G401.6 (cell line): ENCODE measurements at regions not wholly inside any gene's neighbourhood (a gene's known extent, or its start where the extent isn't known, plus 50 kb on each side); places are given as distances from the start of the nearest gene placed in this dataset.
"Not testable (repeated sequence)": the region's sequence is repeated elsewhere in the genome, so short reads cannot be mapped to it uniquely, and the experiment has no call there.

Experiments
- FAIRE-seq: peaks from 2 replicates; lab custom pipeline; 2012; peaks lifted over from hg19 to GRCh38; lab: Jason Lieb, UNC

DNA sequence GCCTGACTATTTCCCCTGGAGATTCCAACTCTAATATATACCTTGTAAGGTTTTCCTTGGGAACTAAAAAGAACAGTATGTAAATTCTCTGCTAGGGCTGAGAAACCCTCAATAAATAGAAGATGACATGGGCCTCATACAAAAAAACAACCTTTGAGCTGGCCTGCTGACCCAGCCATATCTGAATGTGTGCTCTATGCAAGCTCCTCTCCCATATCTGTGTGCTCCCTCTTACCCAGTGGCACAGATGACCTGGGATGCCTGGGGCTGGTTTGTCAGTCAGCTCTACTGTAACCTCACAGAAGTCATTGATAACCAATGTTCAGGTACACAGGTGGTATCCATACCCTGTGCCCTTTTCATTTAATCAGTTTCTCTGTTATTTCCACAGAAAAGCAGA, 329.2 kb downstream of the SEC16B start:
- no peak for FAIRE-seq

GRCh38 chr1:177634151-177634550, 335.7 kb downstream of the SEC16B start:
- not testable (repeated sequence) for FAIRE-seq

DNA sequence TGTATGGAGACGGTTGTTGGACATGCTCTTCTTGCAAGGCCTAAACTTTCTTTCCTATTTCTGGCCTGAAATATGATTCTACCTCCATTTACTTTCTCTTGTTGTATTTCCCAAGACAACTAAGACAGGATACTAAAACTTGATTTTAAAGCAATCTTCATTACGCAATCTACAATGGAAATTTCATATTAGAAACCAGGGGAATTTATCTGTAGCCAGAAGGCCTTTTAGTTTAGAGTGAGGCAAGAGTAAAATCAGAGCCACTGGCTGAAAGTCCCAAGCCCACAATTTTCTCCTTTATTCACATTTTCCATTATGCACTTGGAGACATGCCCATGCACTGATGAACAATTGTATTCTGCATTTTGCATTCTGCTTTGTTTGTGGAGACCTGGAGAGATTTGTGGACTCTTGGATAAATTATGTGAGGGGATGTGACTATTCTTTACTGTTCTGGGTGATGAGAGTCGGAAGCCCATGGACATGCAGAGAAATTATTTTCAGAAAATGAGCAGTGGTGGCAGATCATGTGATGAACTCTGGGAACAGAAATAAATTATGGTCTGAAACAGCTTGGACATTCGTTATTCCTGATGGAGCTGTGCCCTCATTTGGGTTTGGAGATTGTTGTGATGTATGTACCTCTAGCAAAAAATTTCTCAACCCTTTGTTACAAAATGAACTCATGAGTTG, 336.8 kb downstream of the SEC16B start:
- FAIRE-seq: no peak

- no peak for FAIRE-seq
These were observed 338.1 kb downstream of the SEC16B start for GRCh38 chr1:177631770-177632169.

DNA sequence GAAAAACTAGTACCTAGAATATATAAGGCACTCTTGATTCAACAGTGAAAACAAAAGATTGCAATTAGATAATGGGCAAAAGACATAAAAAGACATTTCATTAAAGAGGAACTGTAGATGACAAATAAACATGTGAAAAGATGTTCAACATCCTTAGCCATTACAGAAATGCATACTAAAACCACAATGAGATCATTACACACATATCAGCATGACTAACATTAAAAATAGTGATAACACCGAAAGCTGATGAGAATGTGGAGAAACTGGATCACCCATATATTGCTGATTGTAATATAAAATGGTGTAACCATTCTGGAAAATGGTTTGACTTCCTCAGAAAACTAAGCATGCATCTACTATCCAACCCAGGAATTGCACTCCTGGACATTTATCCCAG, 340.3 kb downstream of the SEC16B start:
- no peak for FAIRE-seq

DNA sequence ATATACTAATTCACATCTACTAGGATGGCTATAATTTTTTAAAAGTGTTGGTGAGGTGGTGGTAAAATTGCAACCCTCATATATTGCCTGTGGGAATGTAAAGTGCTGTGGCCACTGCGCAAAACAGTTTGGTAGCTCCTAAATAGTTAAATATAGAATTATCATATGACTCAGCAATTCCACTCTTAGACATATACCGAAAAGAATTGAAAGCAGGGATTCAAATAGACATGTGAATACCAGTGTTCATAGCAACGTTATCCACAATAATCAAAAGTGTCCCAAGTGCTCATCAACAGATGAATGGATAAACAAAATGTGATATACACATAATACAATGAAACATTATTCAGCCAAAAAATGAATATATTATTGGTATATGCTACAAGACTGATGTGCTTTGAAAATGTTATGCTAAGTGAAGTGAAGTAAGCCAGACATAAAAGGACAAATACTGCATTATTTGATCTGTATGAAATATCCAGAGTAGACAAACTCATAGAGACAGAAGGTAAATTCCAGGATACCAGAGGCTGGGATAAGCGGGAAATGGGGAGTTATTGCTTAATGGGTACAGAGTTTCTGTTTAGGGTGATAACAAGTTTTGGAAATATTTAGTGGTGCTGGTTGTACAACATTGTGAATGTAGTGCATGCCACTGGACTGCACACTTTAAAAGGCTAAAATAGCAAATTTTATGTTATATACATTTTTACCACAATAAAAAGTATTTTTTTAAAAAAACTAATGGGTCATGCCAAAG, 342.5 kb downstream of the SEC16B start:
- FAIRE-seq: no peak

GRCh38 chr1:177620636-177621190, 349.1 kb downstream of the SEC16B start:
- FAIRE-seq: no peak

DNA sequence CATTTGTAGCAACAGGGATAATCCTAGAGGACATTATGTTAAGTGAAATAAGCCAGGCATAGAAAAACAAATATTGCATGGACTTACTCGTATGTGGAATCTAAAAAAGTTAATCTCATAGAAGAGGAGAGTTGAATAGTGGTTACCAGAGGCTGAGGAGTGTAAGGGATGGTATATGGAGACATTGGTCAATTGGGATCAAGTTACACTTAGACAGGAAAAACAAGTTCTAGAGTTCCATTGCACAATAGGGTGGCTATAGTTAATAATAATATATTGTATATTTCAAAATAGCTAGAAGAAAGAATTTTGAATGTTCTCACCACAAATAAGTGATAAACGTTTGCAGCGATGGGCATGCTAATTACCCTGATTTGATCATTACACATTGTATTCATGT, 354.6 kb downstream of the SEC16B start:
- FAIRE-seq: no peak

- FAIRE-seq: no peak
These were observed 358.5 kb downstream of the SEC16B start for GRCh38 chr1:177611402-177611801.

GRCh38 chr1:177609953-177610352, 359.9 kb downstream of the SEC16B start:
- peak; percentile 67 for FAIRE-seq

DNA sequence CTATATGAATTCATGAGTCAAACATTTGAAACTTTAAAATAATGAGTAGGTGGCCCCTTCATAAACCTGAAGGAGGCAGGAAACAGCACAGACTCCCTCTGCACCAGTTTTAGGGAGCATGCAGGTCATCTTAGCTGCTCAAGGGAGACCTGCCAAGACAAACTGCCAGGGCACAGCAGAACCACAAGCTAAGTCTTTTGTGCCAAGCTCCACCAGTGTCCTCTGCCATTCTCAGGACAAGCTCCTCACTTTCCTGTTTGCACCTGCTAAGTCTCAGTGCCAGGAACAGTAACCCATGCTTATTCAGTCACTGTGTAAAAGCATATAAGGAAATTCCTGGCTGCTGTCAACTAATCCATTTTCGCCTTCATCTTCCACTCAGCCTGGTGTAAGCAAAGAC, 368.9 kb downstream of the SEC16B start:
- FAIRE-seq: no peak

DNA sequence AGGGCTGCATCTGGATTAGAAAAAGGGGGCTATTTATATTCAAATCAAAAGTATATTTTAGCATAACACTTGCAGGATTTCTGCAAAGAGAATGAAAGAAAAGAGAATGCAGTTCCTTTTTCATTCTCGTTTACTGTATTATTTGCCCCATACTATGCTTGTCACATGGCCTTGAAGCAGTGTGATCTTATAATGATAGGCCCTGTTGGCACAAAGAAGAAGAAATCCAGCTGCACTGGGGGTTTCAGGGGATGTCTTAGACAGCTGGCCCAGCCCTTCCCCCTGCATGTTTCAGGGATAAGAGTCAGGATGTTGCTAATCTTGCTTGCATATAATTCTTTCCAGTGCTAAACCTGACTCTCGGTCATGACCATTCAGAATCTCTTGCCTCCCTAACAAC, 369.5 kb downstream of the SEC16B start:
- no peak for FAIRE-seq

DNA sequence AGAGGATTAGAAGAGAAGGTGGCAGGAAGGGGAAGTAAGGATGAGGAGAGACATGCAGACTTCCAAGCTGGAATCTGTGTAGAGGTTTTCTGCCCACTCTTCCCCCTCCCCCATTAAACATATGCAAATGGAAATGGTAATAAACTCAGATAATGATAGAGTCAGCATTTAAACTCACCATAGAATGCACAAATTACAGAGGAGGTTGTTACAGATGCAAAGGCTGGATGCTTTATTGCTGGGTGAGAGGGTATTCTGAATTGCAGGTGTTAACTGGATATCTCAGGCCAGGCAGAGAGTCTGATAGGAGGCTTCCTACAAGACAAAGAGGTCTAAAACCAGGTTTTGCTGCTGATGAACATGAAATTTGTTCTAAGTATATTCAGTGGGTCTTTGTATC, 372.5 kb downstream of the SEC16B start:
- no peak for FAIRE-seq

- no peak for FAIRE-seq
These were observed 373.4 kb downstream of the SEC16B start for GRCh38 chr1:177596485-177596884.

- no peak for FAIRE-seq
These were observed 376.8 kb downstream of the SEC16B start for GRCh38 chr1:177593105-177593504.

DNA sequence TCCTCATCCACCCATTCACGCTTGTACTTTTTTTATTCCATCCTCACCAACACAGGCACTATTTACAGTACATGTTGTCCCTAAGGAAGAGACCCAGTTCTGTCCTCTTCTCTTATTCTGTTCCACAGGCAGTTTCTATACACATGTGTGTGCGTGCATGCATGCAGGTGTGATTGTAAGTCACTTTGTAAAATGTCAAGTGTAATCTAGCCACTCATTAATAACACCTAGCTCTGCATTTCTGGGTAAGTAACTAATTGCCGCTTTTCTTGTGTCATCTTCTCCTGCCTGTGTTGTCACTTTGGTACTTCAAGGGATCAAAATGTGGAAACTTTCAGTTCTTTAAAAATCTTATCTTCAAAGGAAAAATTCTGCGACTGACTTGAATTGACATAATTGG, 377.2 kb downstream of the SEC16B start:
- FAIRE-seq: no peak

DNA sequence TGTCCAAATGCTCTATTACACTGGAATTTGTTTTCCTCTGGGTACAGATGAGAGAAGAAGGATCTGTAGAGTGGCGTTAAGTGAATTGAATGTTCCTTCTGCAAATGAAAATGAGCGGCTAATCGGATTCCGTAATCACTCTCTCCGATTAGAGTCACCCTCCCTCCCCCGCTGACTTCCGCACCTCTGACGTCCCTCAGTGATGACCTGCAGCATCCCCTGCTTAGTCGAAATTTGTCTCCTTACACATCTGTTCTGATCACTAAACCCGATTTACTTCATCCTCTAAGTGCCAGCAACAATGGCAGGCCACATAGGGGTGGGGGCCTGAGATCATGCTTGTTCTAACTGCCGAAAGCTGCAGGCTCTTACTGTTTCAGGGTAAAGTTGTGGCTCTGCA, 378.7 kb downstream of the SEC16B start:
- no peak for FAIRE-seq

- no peak for FAIRE-seq
These were observed 380.7 kb downstream of the SEC16B start for GRCh38 chr1:177589166-177589565.

GRCh38 chr1:177586429-177586828, 383.4 kb downstream of the SEC16B start:
- no peak for FAIRE-seq

- no peak for FAIRE-seq
These were observed 384.3 kb downstream of the SEC16B start for GRCh38 chr1:177585302-177586220.

- no peak for FAIRE-seq
These were observed 396.0 kb downstream of the SEC16B start for GRCh38 chr1:177573901-177574300.

GRCh38 chr1:177571485-177572076, 398.3 kb downstream of the SEC16B start:
- no peak for FAIRE-seq
